H7 (cell line): ENCODE measurements at regions not wholly inside any gene's neighbourhood (a gene's known extent, or its start where the extent isn't known, plus 50 kb on each side); places are given as distances from the start of the nearest gene placed in this dataset.
"Not testable (repeated sequence)": the region's sequence is repeated elsewhere in the genome, so short reads cannot be mapped to it uniquely, and the experiment has no call there.

Experiments used
- DNase-seq: peaks from one replicate; pipeline ENCODE4 v3.0.0; 2012
- H3K27me3 ChIP-seq: 2 replicates; pipeline ENCODE4 v1.6.0; 2011; ENCODE audit warnings: mild to moderate bottlenecking, low read length; ENCODE audit not compliant: control insufficient read depth, insufficient read depth
- H3K36me3 ChIP-seq: replicated peaks from 2 replicates; pipeline ENCODE4 v1.5.1; 2011; ENCODE audit warnings: low read length; ENCODE audit not compliant: control insufficient read depth, insufficient read depth
- H3K4me3 ChIP-seq: 2 replicates; pipeline ENCODE4 v1.5.1; 2011; ENCODE audit warnings: low read depth, mild to moderate bottlenecking, control low read depth, low read length, moderate library complexity; ENCODE audit not compliant: insufficient read depth

GRCh38 chr5:34551911-34552433, 104.2 kb upstream of the RAI14 start:
- no peaks in the 10 kb centered on the region for H3K36me3 ChIP-seq
- no peak for DNase-seq
- no peak overlapping the region for H3K4me3 ChIP-seq

GRCh38 chr5:34552686-34553085, 103.4 kb upstream of the RAI14 start:
- H3K36me3 ChIP-seq, result no peaks in the 10 kb centered on the region
- H3K27me3 ChIP-seq, result no peaks in the 10 kb centered on the region
- no peak for DNase-seq
- H3K4me3 ChIP-seq, result no peak overlapping the region

More at GRCh38 chr5:34551911-34552433, 104.2 kb upstream of the RAI14 start:
- H3K27me3 ChIP-seq, result no peaks in the 10 kb centered on the region

GRCh38 chr5:34553581-34553980, 102.5 kb upstream of the RAI14 start:
- no peak overlapping the region for H3K4me3 ChIP-seq
- H3K36me3 ChIP-seq, result no peaks in the 10 kb centered on the region
- no peaks in the 10 kb centered on the region for H3K27me3 ChIP-seq
- no peak for DNase-seq

GRCh38 chr5:34554641-34555040, 101.5 kb upstream of the RAI14 start:
- H3K36me3 ChIP-seq, result no peaks in the 10 kb centered on the region
- H3K27me3 ChIP-seq, result no peaks in the 10 kb centered on the region
- DNase-seq, result no peak
- H3K4me3 ChIP-seq, result no peak overlapping the region

- no peak for DNase-seq
- Histone ChIP-seq H3K36me3 (no peaks in the 10 kb centered on the region), H3K27me3 (no peaks in the 10 kb centered on the region), H3K4me3 (no peak overlapping the region)
Measured at GRCh38 chr5:34555699-34556508, 100.2 kb upstream of the RAI14 start.

GRCh38 chr5:34556509-34556782, 99.7 kb upstream of the RAI14 start:
- Histone ChIP-seq H3K27me3 (no peaks in the 10 kb centered on the region), H3K4me3 (no peak overlapping the region), H3K36me3 (no peaks in the 10 kb centered on the region)
- no peak for DNase-seq

GRCh38 chr5:34561581-34561980, 94.5 kb upstream of the RAI14 start:
- H3K4me3 ChIP-seq, H3K36me3 ChIP-seq, DNase-seq, H3K27me3 ChIP-seq: not testable (repeated sequence)

GRCh38 chr5:34562791-34563190, 93.3 kb upstream of the RAI14 start:
- Histone ChIP-seq H3K27me3 (no peaks in the 10 kb centered on the region), H3K4me3 (no peak overlapping the region), H3K36me3 (no peaks in the 10 kb centered on the region)
- peak; percentile 19 for DNase-seq

- DNase-seq, result no peak
- H3K36me3 ChIP-seq, result no peaks in the 10 kb centered on the region
- no peak overlapping the region for H3K4me3 ChIP-seq
- H3K27me3 ChIP-seq, result no peaks in the 10 kb centered on the region
Measured at GRCh38 chr5:34563269-34563668, 92.9 kb upstream of the RAI14 start.

GRCh38 chr5:34563931-34564709, 92.0 kb upstream of the RAI14 start:
- Histone ChIP-seq H3K4me3 (no peak overlapping the region), H3K36me3 (no peaks in the 10 kb centered on the region), H3K27me3 (no peaks in the 10 kb centered on the region)
- peak; percentile 39 for DNase-seq

- H3K27me3 ChIP-seq, result no peaks in the 10 kb centered on the region
- no peak for DNase-seq
- H3K4me3 ChIP-seq, result no peak overlapping the region
- no peaks in the 10 kb centered on the region for H3K36me3 ChIP-seq
Measured at GRCh38 chr5:34564710-34565235, 91.4 kb upstream of the RAI14 start.

- no peaks in the 10 kb centered on the region for H3K27me3 ChIP-seq
- DNase-seq, result no peak
- H3K4me3 ChIP-seq, result no peak overlapping the region
- H3K36me3 ChIP-seq, result no peaks in the 10 kb centered on the region
Measured at GRCh38 chr5:34570143-34570542, 86.0 kb upstream of the RAI14 start.

- no peak for DNase-seq
- no peaks in the 10 kb centered on the region for H3K27me3 ChIP-seq
Measured at GRCh38 chr5:34570721-34571676, 85.1 kb upstream of the RAI14 start.

GRCh38 chr5:34571677-34572041, 84.5 kb upstream of the RAI14 start:
- no peak for DNase-seq
- H3K27me3 ChIP-seq, result no peaks in the 10 kb centered on the region
- no peaks in the 10 kb centered on the region for H3K36me3 ChIP-seq
- no peak overlapping the region for H3K4me3 ChIP-seq

More at GRCh38 chr5:34570721-34571676, 85.1 kb upstream of the RAI14 start:
- Histone ChIP-seq H3K4me3 (no peak overlapping the region), H3K36me3 (no peaks in the 10 kb centered on the region)
